Fibroblast of mammary gland (primary cell): ENCODE measurements at regions not wholly inside any gene's neighbourhood (a gene's known extent, or its start where the extent isn't known, plus 50 kb on each side); places are given as distances from the start of the nearest gene placed in this dataset.

Experiments used
- DNase-seq: peaks from one replicate; pipeline ENCODE4 v3.0.0-alpha.2; 2010; ENCODE audit warnings: low read depth
- H3K4me3 ChIP-seq: 2 replicates; pipeline ENCODE4 v1.5.1; 2011; ENCODE audit warnings: low read depth, mild to moderate bottlenecking, low read length, moderate library complexity; ENCODE audit not compliant: control insufficient read depth
- CTCF ChIP-seq: conservative IDR thresholded peaks from 2 replicates; pipeline ENCODE4 v1.5.1; 2011; ENCODE audit warnings: low read depth, low read length, inconsistent platforms; ENCODE audit not compliant: control insufficient read depth, insufficient read depth

- DNase-seq: peak; percentile 4
- no peak overlapping the region for H3K4me3 ChIP-seq
- TF ChIP-seq CTCF: no peak
Measured at GRCh38 chr4:112852601-112853000, 196.9 kb upstream of the ANK2 start.

GRCh38 chr4:112853662-112854256 is 195.7 kb upstream of the ANK2 start:
- no peak overlapping the region for H3K4me3 ChIP-seq
- TF ChIP-seq CTCF: peak; percentile 66
- peak; percentile 41 for DNase-seq

GRCh38 chr4:112854420-112854819 is 195.0 kb upstream of the ANK2 start:
- no peak for TF ChIP-seq CTCF
- no peak overlapping the region for H3K4me3 ChIP-seq
- no peak for DNase-seq

GRCh38 chr4:112855058-112855457 is 194.4 kb upstream of the ANK2 start:
- TF ChIP-seq CTCF: no peak
- DNase-seq: no peak
- no peak overlapping the region for H3K4me3 ChIP-seq

GRCh38 chr4:112857461-112857860 is 192.0 kb upstream of the ANK2 start:
- no peak overlapping the region for H3K4me3 ChIP-seq
- DNase-seq: peak; percentile 95
- TF ChIP-seq CTCF: no peak

- H3K4me3 ChIP-seq: no peak overlapping the region
- DNase-seq: no peak
- no peak for TF ChIP-seq CTCF
Measured at GRCh38 chr4:112858751-112859150, 190.7 kb upstream of the ANK2 start.
